ENCODE measurements at regions not wholly inside any gene's neighbourhood (a gene's known extent, or its start where the extent isn't known, plus 50 kb on each side); places are given as distances from the start of the nearest gene placed in this dataset.

GRCh38 chr1:213852107-213852506, 135.7 kb upstream of the PROX1 start:
- no peak for DNase-seq
- Histone ChIP-seq H4K20me1 (ENCODE audit: insufficient read depth) (no peaks in the 10 kb centered on the region), H3K4me2 (no peak overlapping the region), H3K27ac (ENCODE audit: low read depth in 2 of 2, low read length in 1 of 2) (no peak overlapping the region), H3F3A (replicated peaks; ENCODE audit: insufficient read depth) (no peaks in the 10 kb centered on the region), H3K9me2 (no peaks in the 10 kb centered on the region), H3K9ac (no peak overlapping the region), H3K4me3 (ENCODE audit: low read depth in 2 of 2, low read length in 1 of 2) (no peak overlapping the region), H3K9me3 (no peaks in the 10 kb centered on the region; the same call in 1 of the 2 replicates), H2AFZ (ENCODE audit: low read depth) (no peak overlapping the region), H3K79me2 (ENCODE audit: insufficient read depth) (no peaks in the 10 kb centered on the region), H3K4me1 (ENCODE audit: control insufficient read depth in 1 of 2, insufficient read depth in 2 of 2, low read depth in 1 of 2, low read length in 1 of 2) (no peaks in the 10 kb centered on the region; a peak in 1 of 4 replicates), H3K36me3 (replicated peaks in 1 of 2; ENCODE audit: control insufficient read depth in 1 of 2, insufficient read depth in 2 of 2, low read length in 1 of 2) (no peaks in the 10 kb centered on the region), H3K27me3 (ENCODE audit: insufficient read depth) (no peaks in the 10 kb centered on the region)
- POLR2A ChIA-PET: no interaction called here
- WGBS (ENCODE audit: low lambda C conversion rate): 31% methylated on average over 2 of the region's 2 CpGs
- CTCF ChIA-PET: no interaction called here
- TF ChIP-seq EZH2phosphoT487 (IDR thresholded peaks at IDR 0.05; ENCODE audit: borderline replicate concordance, low read depth) (no peak), POLR2AphosphoS5 (IDR thresholded peaks at IDR 0.05; ENCODE audit: low read depth, low read length) (no peak), GATA2 (CRISPR knock-in tag; IDR thresholded peaks at IDR 0.05) (no peak), GABPA (IDR thresholded peaks at IDR 0.05; ENCODE audit: low read depth) (no peak), SMC3 (IDR thresholded peaks at IDR 0.05; ENCODE audit: low read depth, low read length) (no peak), IRF3 (IDR thresholded peaks at IDR 0.05; ENCODE audit: low read depth, low read length) (no peak), NRF1 (IDR thresholded peaks at IDR 0.05; ENCODE audit: low read depth, low read length) (no peak), CHD2 (IDR thresholded peaks at IDR 0.05; ENCODE audit: low read length, partially characterized antibody) (no peak), USF1 (IDR thresholded peaks at IDR 0.05; ENCODE audit: borderline replicate concordance, low read depth) (no peak), CTCF (IDR thresholded peaks at IDR 0.05) (no peak)

GRCh38 chr1:213858581-213858980, 129.2 kb upstream of the PROX1 start:
- no peak for DNase-seq
- Histone ChIP-seq H4K20me1 (ENCODE audit: insufficient read depth) (no peaks in the 10 kb centered on the region), H2AFZ (ENCODE audit: low read depth) (no peak overlapping the region), H3K4me2 (no peak overlapping the region), H3K4me3 (ENCODE audit: low read depth in 2 of 2, low read length in 1 of 2) (no peak overlapping the region), H3K9me3 (no peaks in the 10 kb centered on the region), H3K4me1 (ENCODE audit: control insufficient read depth in 1 of 2, insufficient read depth in 2 of 2, low read depth in 1 of 2, low read length in 1 of 2) (no peaks in the 10 kb centered on the region; a peak in 1 of 4 replicates), H3K9me2 (no peaks in the 10 kb centered on the region), H3K36me3 (replicated peaks in 1 of 2; ENCODE audit: control insufficient read depth in 1 of 2, insufficient read depth in 2 of 2, low read length in 1 of 2) (no peaks in the 10 kb centered on the region), H3K79me2 (ENCODE audit: insufficient read depth) (no peaks in the 10 kb centered on the region), H3F3A (replicated peaks; ENCODE audit: insufficient read depth) (no peaks in the 10 kb centered on the region), H3K9ac (no peak overlapping the region), H3K27ac (ENCODE audit: low read depth in 2 of 2, low read length in 1 of 2) (no peak overlapping the region), H3K27me3 (ENCODE audit: insufficient read depth) (no peaks in the 10 kb centered on the region)
- WGBS (ENCODE audit: low lambda C conversion rate): 43% methylated on average over 1 of the region's 1 CpG
- ChIA-PET CTCF (no interaction called here), POLR2A (no interaction called here)
- TF ChIP-seq ZBTB33 (IDR thresholded peaks at IDR 0.05; ENCODE audit: borderline replicate concordance, low read depth) (no peak), MXI1 (IDR thresholded peaks at IDR 0.05; ENCODE audit: low read depth, low read length) (no peak), EZH2phosphoT487 (IDR thresholded peaks at IDR 0.05; ENCODE audit: borderline replicate concordance, low read depth) (no peak), MEF2A (IDR thresholded peaks at IDR 0.05; ENCODE audit: borderline replicate concordance, low read depth) (no peak), USF2 (IDR thresholded peaks at IDR 0.05; ENCODE audit: borderline replicate concordance, low read depth, low read length) (no peak), NRF1 (IDR thresholded peaks at IDR 0.05; ENCODE audit: low read depth, low read length) (no peak), CHD2 (IDR thresholded peaks at IDR 0.05; ENCODE audit: low read length, partially characterized antibody) (no peak), USF1 (IDR thresholded peaks at IDR 0.05; ENCODE audit: borderline replicate concordance, low read depth) (no peak), REST (IDR thresholded peaks at IDR 0.05; ENCODE audit: low read depth, low read length) (no peak)

Measured in SK-N-SH (cell line).